GM21360 (cell line): ENCODE measurements at regions not wholly inside any gene's neighbourhood (a gene's known extent, or its start where the extent isn't known, plus 50 kb on each side); places are given as distances from the start of the nearest gene placed in this dataset.

Source experiments
- ATAC-seq: cut with Tn5 transposase; IDR thresholded peaks from one replicate; pipeline ENCODE4 v1.9.1; 2021; ENCODE audit warnings: mild to moderate bottlenecking, moderate library complexity; ENCODE audit not compliant: unreplicated experiment

GRCh38 chr13:61765940-61766666 lies 350.5 kb upstream of the PCDH20 start:
- no peak for ATAC-seq

- no peak for ATAC-seq
Measured at GRCh38 chr13:61765181-61765742, 349.6 kb upstream of the PCDH20 start.

DNA sequence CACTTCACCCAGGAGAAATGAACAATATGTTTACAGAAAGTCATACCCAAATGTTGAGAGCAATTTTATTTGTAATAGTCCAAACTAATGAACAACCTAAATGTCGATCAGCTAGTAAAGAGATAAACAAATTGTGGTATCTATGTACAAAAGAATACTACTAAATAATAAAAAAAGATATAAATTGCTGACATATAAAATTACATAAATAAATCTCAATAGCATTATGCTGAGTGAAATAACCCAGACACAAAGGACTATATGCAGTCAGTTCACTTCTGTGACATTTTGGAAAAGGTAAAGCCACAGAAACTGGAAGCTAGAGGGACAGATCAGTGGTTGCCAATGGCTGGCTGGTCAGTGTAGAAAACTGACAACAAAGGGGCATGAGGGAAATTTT lies 346.0 kb upstream of the PCDH20 start:
- ATAC-seq: no peak

GRCh38 chr13:61760102-61760501 lies 344.5 kb upstream of the PCDH20 start:
- ATAC-seq: no peak

DNA sequence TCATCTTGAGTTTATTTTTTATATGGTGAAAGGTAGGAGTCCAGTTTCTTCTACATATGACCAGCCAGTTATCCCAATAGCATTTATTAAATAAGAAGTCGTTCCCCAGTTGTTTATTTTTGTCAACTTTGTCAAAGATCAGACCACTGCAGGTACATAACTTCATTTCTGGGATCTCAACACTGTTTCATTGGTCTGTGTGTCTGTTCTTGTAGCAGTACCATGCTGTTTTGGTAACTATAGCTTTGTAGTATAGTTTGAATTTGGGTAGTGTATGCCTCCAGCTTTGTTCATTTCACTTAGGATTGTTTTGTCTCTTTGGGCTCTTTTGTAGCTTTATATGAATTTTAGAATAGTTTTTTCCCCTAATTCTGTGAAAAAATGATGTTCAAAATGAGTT lies 340.4 kb upstream of the PCDH20 start:
- ATAC-seq: no peak

DNA sequence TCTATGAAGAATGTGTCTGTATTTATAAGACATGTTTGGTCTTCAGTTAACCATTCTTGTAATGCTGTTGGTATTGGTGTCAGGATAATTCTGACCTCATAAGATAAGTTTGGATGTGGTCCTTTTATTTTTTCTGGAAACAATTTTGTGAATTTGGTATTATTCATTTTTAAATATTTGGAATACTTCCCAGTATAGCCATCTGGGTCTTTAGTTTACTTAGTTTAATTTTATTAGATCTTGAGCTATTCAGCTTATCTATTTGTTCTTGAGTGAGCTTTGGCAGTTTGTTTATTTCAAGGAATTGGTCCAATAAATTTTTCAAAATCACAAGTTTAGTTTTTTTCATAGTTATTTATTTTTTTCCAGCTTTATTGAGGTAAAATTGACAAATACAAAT lies 335.4 kb upstream of the PCDH20 start:
- no peak for ATAC-seq

DNA sequence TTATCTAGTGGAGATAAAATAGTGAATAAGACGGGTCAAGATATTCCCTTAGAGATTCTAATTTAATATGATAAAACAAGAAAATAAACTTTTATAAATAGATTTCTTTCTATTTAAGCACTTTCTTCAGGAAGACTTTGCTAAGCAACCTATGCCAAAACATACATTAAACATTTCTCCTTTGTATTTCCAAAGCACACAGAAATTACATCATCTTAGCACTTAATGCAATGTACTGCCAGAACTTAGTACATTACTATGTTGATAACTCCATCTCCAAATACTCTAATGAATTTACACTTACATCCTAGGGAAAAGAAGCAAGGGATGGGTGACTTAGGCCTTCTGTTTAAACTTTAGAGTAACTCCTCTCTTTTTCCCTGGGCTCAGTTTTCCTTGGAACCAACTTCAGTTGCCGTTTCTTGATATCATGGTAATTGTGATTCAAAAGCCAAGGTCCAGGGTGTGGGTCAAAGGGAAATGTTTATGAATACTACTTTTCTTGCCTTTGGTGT lies 322.6 kb upstream of the PCDH20 start:
- no peak for ATAC-seq

- ATAC-seq: no peak
Measured at GRCh38 chr13:61734683-61735082, 319.0 kb upstream of the PCDH20 start.

DNA sequence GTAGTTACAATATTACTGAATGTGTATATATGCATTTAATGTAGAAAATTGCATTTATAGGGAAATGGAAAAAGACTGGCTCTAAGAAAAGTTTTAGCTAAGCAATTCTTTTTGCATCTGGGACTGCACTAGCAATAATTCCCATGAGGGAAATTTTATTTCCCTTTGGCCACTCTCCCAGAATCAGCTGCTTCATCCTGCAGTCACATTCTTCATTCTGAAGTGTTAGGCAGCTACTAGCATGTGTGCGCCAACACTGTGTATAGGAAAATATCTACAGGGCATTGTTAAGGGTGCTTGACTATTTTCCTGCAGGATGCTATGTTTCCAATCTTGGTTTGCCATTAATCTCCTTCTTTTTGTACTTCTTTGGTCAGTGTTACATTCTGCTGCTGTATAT lies 312.8 kb upstream of the PCDH20 start:
- ATAC-seq: no peak

GRCh38 chr13:61727767-61728166 lies 312.1 kb upstream of the PCDH20 start:
- no peak for ATAC-seq

GRCh38 chr13:61725806-61726205 lies 310.2 kb upstream of the PCDH20 start:
- ATAC-seq: no peak

GRCh38 chr13:61722119-61722518 lies 306.5 kb upstream of the PCDH20 start:
- no peak for ATAC-seq

DNA sequence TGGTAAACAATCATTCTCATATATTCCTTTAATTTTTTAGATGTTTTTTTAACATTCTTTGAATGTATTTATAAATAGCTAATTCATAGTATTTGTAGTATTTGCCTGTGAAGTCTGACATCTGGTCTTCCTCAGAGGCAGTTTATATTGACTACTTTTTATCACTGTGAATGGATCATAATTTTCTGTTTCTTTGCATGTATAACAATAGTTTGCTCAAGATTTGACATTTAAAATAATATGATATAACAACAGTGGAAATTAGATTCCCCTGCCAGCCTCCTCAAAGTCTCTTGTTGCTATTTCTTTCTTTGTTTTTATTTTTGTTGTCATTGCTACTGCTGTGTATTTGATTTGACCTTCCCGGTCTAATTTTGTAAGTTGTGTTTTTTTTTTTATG lies 297.0 kb upstream of the PCDH20 start:
- no peak for ATAC-seq

DNA sequence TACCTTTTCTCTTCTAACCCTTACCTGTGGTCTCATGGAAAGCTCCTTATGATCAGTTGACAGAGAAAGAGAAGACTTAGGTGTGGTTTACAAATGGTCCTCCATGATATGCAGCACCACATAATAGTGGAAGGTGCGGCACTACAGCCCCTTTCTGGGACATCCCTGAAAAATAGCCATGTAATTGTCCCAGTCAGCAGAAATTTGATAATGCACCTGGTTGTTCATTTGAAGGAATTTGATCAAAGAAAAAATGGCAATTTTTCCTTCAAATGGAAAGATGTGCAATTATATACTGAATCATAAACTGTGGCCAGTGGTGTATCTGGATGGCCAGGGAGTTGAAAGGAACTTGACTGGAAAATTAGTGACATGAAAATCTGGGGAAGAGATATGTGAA lies 293.6 kb upstream of the PCDH20 start:
- ATAC-seq: no peak

- no peak for ATAC-seq
Measured at GRCh38 chr13:61706899-61707298, 291.2 kb upstream of the PCDH20 start.

- ATAC-seq: no peak
Measured at GRCh38 chr13:61700620-61701019, 285.0 kb upstream of the PCDH20 start.

GRCh38 chr13:61700181-61700580 lies 284.5 kb upstream of the PCDH20 start:
- no peak for ATAC-seq

GRCh38 chr13:61696676-61697075 lies 281.0 kb upstream of the PCDH20 start:
- no peak for ATAC-seq

DNA sequence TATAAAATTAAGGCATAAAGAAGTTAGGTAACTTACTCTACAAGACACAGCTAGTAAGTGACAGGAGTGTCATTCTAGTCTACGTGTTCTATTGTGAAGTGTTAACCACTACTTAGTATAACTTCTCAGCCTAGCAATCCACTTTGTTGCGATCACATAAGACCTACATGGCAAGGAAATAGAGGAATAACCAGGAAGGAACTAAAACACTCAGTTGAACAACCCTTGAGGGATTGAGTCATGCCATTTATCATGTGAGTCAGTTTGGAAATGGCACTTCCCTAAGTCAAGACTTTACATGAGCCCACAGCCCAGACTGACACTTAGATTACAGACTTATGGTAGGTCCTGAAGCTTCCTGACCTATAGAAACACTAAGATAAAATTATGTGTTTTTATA lies 279.5 kb upstream of the PCDH20 start:
- no peak for ATAC-seq

DNA sequence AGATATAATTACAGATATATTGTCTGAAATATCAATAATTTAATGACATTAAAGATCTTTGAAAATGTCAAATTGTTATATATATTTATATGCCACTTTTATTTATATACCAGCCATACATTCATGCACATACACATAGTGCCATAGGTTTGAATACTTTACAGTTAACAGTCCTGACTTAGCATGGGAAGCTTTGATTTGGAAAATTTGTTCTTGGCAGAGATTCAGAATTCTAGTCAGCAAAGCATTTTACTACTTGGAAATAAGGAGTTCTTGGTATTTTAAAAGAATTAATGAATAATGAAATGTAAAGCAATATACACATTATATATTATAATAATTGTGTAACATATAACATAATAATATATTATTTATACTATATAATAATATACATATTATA lies 277.0 kb upstream of the PCDH20 start:
- no peak for ATAC-seq

DNA sequence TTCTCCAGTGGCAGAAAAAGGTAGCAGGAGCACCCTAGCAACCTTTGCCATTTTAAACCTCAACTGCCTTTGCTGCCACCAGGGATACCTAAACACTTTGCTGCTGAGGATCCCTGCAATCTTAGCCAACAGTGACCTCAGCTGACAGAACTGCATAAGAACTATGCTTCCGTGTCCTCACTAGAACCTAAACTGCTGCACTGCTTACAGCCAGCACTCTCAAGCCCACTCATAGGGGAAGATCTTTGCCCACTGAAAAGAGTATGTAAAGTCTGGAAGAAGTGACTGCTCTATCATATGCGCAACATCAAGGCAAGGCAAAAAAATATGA lies 270.0 kb upstream of the PCDH20 start:
- ATAC-seq: no peak

GRCh38 chr13:61684976-61685681 lies 269.5 kb upstream of the PCDH20 start:
- ATAC-seq: no peak
